H1 (cell line): ENCODE measurements at regions not wholly inside any gene's neighbourhood (a gene's known extent, or its start where the extent isn't known, plus 50 kb on each side); places are given as distances from the start of the nearest gene placed in this dataset.

Source experiments
- CTCF ChIA-PET: fragments of 300-600 bp; sonication (Branson Sonifier 250); formaldehyde crosslinking; loops from one replicate; lab custom pipeline; 2021; ENCODE audit not compliant: partially characterized antibody; lab: Charles Lee
- POLR2A ChIA-PET: fragments of 300-600 bp; sonication (Branson Sonifier 250); formaldehyde crosslinking; loops from one replicate; lab custom pipeline; 2021; ENCODE audit warnings: inconsistent platforms; ENCODE audit not compliant: partially characterized antibody; lab: Charles Lee
- DNase-seq, 2 experiments: peaks; one replicate each; pipeline versions ENCODE4 v3.0.0 to v3.0.0-alpha.2; 2010 to 2022; ENCODE audit warnings: low spot score in 2 of 2, low read depth in 1 of 2, mixed read lengths in 1 of 2
- FAIRE-seq: peaks from 2 replicates; lab custom pipeline; 2011; peaks lifted over from hg19 to GRCh38; lab: Jason Lieb, UNC
- H2AFZ ChIP-seq: 2 replicates; pipeline ENCODE4 v1.8.1; 2012; ENCODE audit warnings: low read length, inconsistent platforms
- H2AK5ac ChIP-seq: 2 replicates; pipeline ENCODE4 v1.6.1; 2013; ENCODE audit warnings: low read depth, low read length
- H2BK120ac ChIP-seq: replicated peaks from 2 replicates; pipeline ENCODE3; 2013; ENCODE audit warnings: low read depth, low read length, inconsistent platforms
- H2BK12ac ChIP-seq: 2 replicates; pipeline ENCODE4 v1.6.1; 2013; ENCODE audit warnings: low read depth, low read length
- H2BK15ac ChIP-seq: 2 replicates; pipeline ENCODE4 v1.6.1; 2013; ENCODE audit warnings: low read length
- H2BK20ac ChIP-seq: 2 replicates; pipeline ENCODE4 v1.6.1; 2013; ENCODE audit warnings: low read length
- H2BK5ac ChIP-seq: 2 replicates; pipeline ENCODE4 v1.6.1; 2013; ENCODE audit warnings: low read depth, low read length
- H3K14ac ChIP-seq: 2 replicates; pipeline ENCODE4 v1.6.1; 2013; ENCODE audit warnings: inconsistent platforms; ENCODE audit not compliant: insufficient read length
- H3K18ac ChIP-seq: 2 replicates; pipeline ENCODE4 v1.6.1; 2013; ENCODE audit warnings: low read length; ENCODE audit errors: extremely low read depth
- H3K23ac ChIP-seq: 2 replicates; pipeline ENCODE4 v1.6.1; 2013; ENCODE audit warnings: inconsistent platforms; ENCODE audit not compliant: insufficient read length
- H3K23me2 ChIP-seq: 2 replicates; pipeline ENCODE4 v1.6.1; 2013; ENCODE audit warnings: low read depth, low read length
- H3K27ac ChIP-seq: 2 replicates; pipeline ENCODE4 v1.6.1; 2011; ENCODE audit warnings: low read depth, low read length, inconsistent platforms
- H3K27me3 ChIP-seq, 4 experiments: replicated peaks in 1 of 4; 1 replicate in 1 of 4; 2 replicates in 3 of 4; pipeline versions ENCODE4 v1.6.1 to v1.8.1; 2011 to 2013; ENCODE audit warnings: low read length in 3 of 4, mild to moderate bottlenecking in 3 of 4, inconsistent platforms in 2 of 4, mixed read lengths in 2 of 4, moderate library complexity in 1 of 4; ENCODE audit not compliant: control insufficient read depth in 3 of 4, insufficient read depth in 3 of 4; ENCODE audit errors: extremely low read depth in 1 of 4
- H3K36me3 ChIP-seq, 4 experiments: 2 replicates each; pipeline versions ENCODE4 v1.6.1 to v1.8.1; 2011 to 2013; ENCODE audit warnings: mild to moderate bottlenecking in 4 of 4, low read length in 3 of 4, moderate library complexity in 2 of 4, control low read depth in 1 of 4, inconsistent platforms in 1 of 4; ENCODE audit not compliant: insufficient read depth in 4 of 4, control insufficient read depth in 2 of 4
- H3K4ac ChIP-seq: replicated peaks from 2 replicates; pipeline ENCODE3; 2013; ENCODE audit warnings: low read length, low read depth, mixed read lengths, inconsistent platforms; ENCODE audit not compliant: insufficient read length
- H3K4me1 ChIP-seq, 4 experiments: replicated peaks in 1 of 4; 1 replicate in 1 of 4; 2 replicates in 3 of 4; pipeline versions ENCODE4 v1.6.1 to v1.8.1; 2011 to 2013; ENCODE audit warnings: low read length in 3 of 4, inconsistent platforms in 2 of 4, mixed read lengths in 1 of 4; ENCODE audit not compliant: insufficient read depth in 4 of 4, control insufficient read depth in 3 of 4
- H3K4me2 ChIP-seq, 2 experiments: 2 replicates each; pipeline versions ENCODE4 v1.6.1 to v1.8.1; 2011 to 2013; ENCODE audit warnings: low read depth in 2 of 2, low read length in 2 of 2, control low read depth in 1 of 2, inconsistent platforms in 1 of 2, mild to moderate bottlenecking in 1 of 2; ENCODE audit not compliant: insufficient read depth in 1 of 2
- H3K4me3 ChIP-seq, 4 experiments: fragments of 200-600, 300-600 bp in 1 of 4; sonication (generic), shearing (Covaris generic), sonication (Bioruptor Twin) in 1 of 4; 2 replicates each; pipeline versions ENCODE4 v1.5.1 to v1.8.1; 2011 to 2016; ENCODE audit warnings: low read length in 4 of 4, low read depth in 3 of 4, control low read depth in 2 of 4, inconsistent platforms in 2 of 4, mild to moderate bottlenecking in 2 of 4, mixed read lengths in 1 of 4, moderate library complexity in 1 of 4; ENCODE audit not compliant: insufficient read depth in 2 of 4; ENCODE audit errors: extremely low read depth in 1 of 4
- H3K56ac ChIP-seq: replicated peaks from 2 replicates; pipeline ENCODE3; 2013; ENCODE audit warnings: low read depth, mild to moderate bottlenecking, mixed read lengths, low read length, inconsistent platforms; ENCODE audit not compliant: insufficient read length
- H3K79me1 ChIP-seq: 2 replicates; pipeline ENCODE4 v1.6.1; 2013; ENCODE audit warnings: low read depth, low read length, control low read depth
- H3K79me2 ChIP-seq, 2 experiments: 2 replicates each; pipeline versions ENCODE4 v1.6.1 to v1.8.1; 2012 to 2013; ENCODE audit warnings: low read length in 2 of 2, mild to moderate bottlenecking in 2 of 2, inconsistent platforms in 1 of 2; ENCODE audit not compliant: insufficient read depth in 2 of 2, control insufficient read depth in 1 of 2
- H3K9ac ChIP-seq, 4 experiments: replicated peaks in 1 of 4; 1 replicate in 1 of 4; 2 replicates in 3 of 4; pipeline versions ENCODE4 v1.6.1 to v1.8.1; 2011 to 2013; ENCODE audit warnings: low read depth in 3 of 4, low read length in 3 of 4, control low read depth in 2 of 4, mild to moderate bottlenecking in 2 of 4, moderate library complexity in 2 of 4, inconsistent platforms in 1 of 4; ENCODE audit errors: extremely low read depth in 1 of 4
- H3K9me3 ChIP-seq, 2 experiments: 2 replicates each; pipeline versions ENCODE4 v1.6.1 to v1.8.1; 2012 to 2013; ENCODE audit warnings: mild to moderate bottlenecking in 2 of 2, moderate library complexity in 2 of 2, control low read depth in 1 of 2, inconsistent platforms in 1 of 2, low read depth in 1 of 2, low read length in 1 of 2, mixed read lengths in 1 of 2; ENCODE audit not compliant: insufficient read depth in 2 of 2
- H4K20me1 ChIP-seq, 2 experiments: replicated peaks in 1 of 2; 2 replicates each; pipeline versions ENCODE3 to v1.8.1; 2011 to 2013; ENCODE audit warnings: inconsistent platforms in 2 of 2, low read length in 2 of 2, mild to moderate bottlenecking in 1 of 2; ENCODE audit not compliant: insufficient read depth in 2 of 2, control insufficient read depth in 1 of 2
- H4K5ac ChIP-seq: 2 replicates; pipeline ENCODE4 v1.6.1; 2013; ENCODE audit warnings: low read length, low read depth, mixed read lengths, inconsistent platforms; ENCODE audit not compliant: insufficient read length
- H4K8ac ChIP-seq: 2 replicates; pipeline ENCODE4 v1.8.0; 2013; ENCODE audit warnings: mild to moderate bottlenecking, moderate library complexity, low read length, inconsistent platforms; ENCODE audit not compliant: insufficient read depth; ENCODE audit errors: extremely low read depth
- H4K91ac ChIP-seq: replicated peaks from 2 replicates; pipeline ENCODE3; 2013; ENCODE audit warnings: low read length, mixed read lengths, inconsistent platforms; ENCODE audit not compliant: insufficient read length
- CEBPB ChIP-seq: IDR thresholded peaks from 2 replicates; pipeline ENCODE4 v1.6.1; 2012; ENCODE audit warnings: low read depth, low read length
- RNF2 ChIP-seq: fragments of 200-900, 300-1000 bp; sonication (generic); IDR thresholded peaks from 2 replicates; pipeline ENCODE4 v1.7.1; 2016; ENCODE audit warnings: borderline replicate concordance, low read depth, mild to moderate bottlenecking, antibody characterized with exemption, low read length; ENCODE audit not compliant: poor library complexity, severe bottlenecking; ENCODE audit errors: missing control alignments
- SAP30 ChIP-seq: fragments of 300-600 bp; sonication (generic); IDR thresholded peaks from 2 replicates; pipeline ENCODE4 v1.7.1; 2012; ENCODE audit warnings: low read length, moderate library complexity, mild to moderate bottlenecking, inconsistent platforms; ENCODE audit not compliant: insufficient read depth, insufficient replicate concordance
- WGBS, 2 experiments: shearing (Covaris generic) in 1 of 2; methylation state at CpG; one replicate each; pipeline versions ENCODE4 v1.1.6 to v1.1.7; 2013 to 2015; ENCODE audit warnings: low lambda C conversion rate in 2 of 2, mixed read lengths in 2 of 2, inconsistent platforms in 1 of 2, low coverage in 1 of 2, missing lambda C conversion rate in 1 of 2; ENCODE audit not compliant: insufficient replicate concordance in 2 of 2, insufficient coverage in 1 of 2, insufficient read length in 1 of 2; ENCODE audit errors: extremely low coverage in 1 of 2, missing lambda C conversion rate in 1 of 2; 5-methylcytosine and 5-hydroxymethylcytosine counted together

GRCh38 chr11:42768576-42768975 is 543.2 kb upstream of the API5 start:
- Histone ChIP-seq H3K4ac (no peak overlapping the region), H3K27me3 (no peaks in the 10 kb centered on the region), H4K20me1 (no peaks in the 10 kb centered on the region), H3K4me1 (no peaks in the 10 kb centered on the region), H2BK5ac (no peak overlapping the region), H3K23me2 (no peaks in the 10 kb centered on the region; the same call in 1 of the 2 replicates), H3K14ac (no peak overlapping the region), H2BK120ac (no peak overlapping the region), H3K18ac (no peak overlapping the region), H3K27ac (no peak overlapping the region), H2AFZ (no peak overlapping the region), H3K9ac (no peak overlapping the region), H3K4me3 (no peak overlapping the region), H4K91ac (no peak overlapping the region), H2BK20ac (no peak overlapping the region), H2BK15ac (no peak overlapping the region), H4K8ac (no peak overlapping the region), H3K9me3 (no peaks in the 10 kb centered on the region), H3K79me2 (no peaks in the 10 kb centered on the region), H2AK5ac (no peak overlapping the region), H4K5ac (no peak overlapping the region), H2BK12ac (no peak overlapping the region), H3K23ac (no peak overlapping the region), H3K4me2 (no peak overlapping the region), H3K36me3 (no peaks in the 10 kb centered on the region), H3K56ac (no peak overlapping the region), H3K79me1 (no peaks in the 10 kb centered on the region)
- DNase-seq: no peak
- no peak for FAIRE-seq
- ChIA-PET POLR2A (no interaction called here), CTCF (interaction anchor here (1.0 to 1.8 kb wide), 5 partner anchors 9 to 514 kb away, joined by 3 to 8 read pairs (median 3); no protein-coding TSS in a partner anchor)
- 98% methylated on average over 2 of the region's 2 CpGs; no CpG with 5 or more reads in 1 of the 2 experiments for WGBS, 2 experiments
- TF ChIP-seq RNF2 (no peak), SAP30 (no peak), CEBPB (no peak)
